Inflammatory macrophage treated with lipopolysaccharide for 1 hour (primary cell): ENCODE measurements at regions not wholly inside any gene's neighbourhood (a gene's known extent, or its start where the extent isn't known, plus 50 kb on each side); places are given as distances from the start of the nearest gene placed in this dataset.

Experiments
- DNase-seq, 2 donors: peaks; one replicate each; pipeline ENCODE4 v3.0.0-alpha.2; 2020 to 2022

DNA sequence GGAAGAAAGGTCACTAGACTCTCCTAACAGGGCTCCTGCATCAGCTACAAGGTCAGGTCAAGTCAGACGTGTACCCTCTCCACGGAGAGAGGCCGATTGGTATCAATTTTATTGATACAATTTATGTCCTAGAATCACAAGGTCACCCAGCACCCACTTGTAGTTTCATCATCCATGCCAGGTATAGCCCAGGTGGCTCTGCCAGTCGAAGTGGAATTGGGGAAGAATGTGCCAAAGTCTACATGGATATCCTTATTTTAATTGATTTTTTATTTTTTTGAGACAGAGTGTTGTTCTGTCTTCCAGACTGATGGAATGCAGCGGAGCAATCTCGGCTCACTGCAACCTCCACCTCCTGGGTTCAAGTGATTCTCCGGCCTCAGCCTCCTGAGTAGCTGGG lies 334.1 kb downstream of the SHANK2 start:
- no peak for DNase-seq

GRCh38 chr11:70921804-70922203 lies 330.6 kb downstream of the SHANK2 start:
- no peak for DNase-seq

GRCh38 chr11:70924108-70924507 lies 328.3 kb downstream of the SHANK2 start:
- DNase-seq = no peak

DNA sequence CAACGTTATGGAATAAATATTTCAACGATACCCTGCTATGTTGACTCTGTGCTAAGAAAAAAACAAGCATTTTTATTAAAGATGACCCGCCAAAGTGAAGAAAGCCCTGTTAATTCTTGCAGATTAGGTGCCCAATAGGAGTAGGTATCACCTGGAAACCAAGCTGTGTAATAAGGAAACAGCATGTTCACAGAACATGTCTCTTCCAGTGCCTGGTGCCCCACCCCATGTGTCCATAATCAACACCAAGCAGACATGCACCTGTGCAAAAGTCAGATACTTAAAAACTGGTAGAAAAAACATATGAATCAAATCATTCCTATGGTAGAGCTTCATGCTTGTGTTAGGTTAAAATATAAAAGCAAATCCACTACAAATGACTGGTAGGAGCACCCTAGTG lies 327.1 kb downstream of the SHANK2 start:
- no peak for DNase-seq

DNA sequence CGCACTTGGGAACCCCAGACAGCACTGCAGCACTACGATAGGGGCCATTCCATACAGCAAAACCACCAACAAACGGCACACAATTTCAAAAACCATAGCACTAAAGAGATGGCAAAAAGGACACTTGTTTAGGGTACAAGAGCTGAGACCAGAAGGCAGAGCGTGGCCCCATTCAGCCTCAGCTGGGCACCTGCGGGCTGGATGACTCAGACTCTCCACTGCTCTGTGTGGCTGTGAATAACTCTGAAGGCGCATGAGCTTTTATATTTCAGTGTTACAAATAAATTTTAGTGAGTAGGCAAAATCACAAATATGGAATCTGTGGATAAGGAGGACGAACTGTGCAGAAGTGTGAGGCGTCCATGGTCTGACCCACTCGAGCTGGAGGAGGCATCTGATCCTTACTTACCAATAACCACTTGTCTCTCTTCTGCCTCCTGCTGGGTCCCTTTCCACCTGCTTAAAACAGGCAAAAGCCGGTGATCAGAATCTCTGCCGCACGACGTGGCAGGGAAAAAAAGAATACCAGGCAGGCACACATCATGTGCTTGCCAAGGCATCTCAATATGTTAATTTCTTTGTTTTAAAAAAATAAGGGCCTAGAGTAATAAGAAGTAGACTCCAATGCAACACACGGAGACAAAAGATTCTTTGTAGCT lies 325.7 kb downstream of the SHANK2 start:
- DNase-seq = no peak

DNA sequence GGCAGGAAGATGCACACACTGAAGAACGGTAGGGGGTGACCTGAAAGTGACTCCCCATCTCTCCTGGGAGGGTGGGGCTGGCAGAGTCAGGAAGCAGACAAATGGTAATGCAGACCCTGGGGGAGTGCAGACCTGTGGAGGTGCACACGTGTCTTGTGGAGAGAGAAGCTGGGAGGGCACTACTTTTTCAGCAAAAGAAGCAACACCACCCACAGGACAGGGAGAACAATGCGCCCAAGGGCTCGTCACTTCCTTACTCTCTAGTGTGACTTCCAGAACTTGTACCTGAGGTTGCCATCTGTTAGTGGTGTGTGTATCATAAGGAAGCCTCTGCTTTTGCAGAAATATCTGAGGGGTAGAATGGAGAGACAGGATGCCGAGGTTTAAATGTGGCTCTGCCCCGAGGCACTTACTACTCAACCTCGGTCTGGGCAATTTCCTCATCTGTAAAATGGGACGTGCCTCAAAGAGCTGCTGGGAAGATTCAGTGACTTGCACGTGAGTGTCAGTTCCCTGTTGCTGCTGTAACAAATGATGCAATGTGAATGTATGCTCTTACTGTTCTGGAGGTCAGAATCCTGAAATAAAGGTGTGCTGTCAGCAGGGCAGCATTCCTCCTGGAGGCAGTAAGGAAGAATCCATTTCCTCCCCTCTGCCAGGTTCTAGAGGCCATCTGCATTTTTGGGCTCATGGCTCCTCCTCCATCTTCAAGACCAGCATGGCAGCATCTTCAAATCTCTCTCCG lies 323.4 kb downstream of the SHANK2 start:
- no peak for DNase-seq

- no peak for DNase-seq
Observed at GRCh38 chr11:70930215-70930614, 322.2 kb downstream of the SHANK2 start.

DNA sequence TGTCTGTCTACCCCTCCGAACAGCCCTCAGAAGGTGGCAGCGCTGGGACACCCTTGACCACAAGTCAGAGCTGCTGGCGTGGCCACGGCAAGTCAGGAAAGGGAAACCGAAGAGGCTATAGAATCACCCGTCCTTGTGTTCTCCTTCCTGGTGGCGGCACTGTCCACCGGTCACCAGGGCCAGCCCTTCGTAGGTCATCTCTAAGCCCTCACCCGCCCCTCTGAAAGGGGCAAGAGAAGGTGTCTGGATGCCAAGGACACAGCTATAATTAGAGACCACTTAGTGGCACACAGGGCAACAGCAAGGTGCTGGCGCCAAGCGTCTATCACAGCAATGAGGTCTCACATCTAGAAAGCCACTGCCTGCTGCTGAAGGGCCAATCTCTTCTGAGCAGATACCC lies 320.9 kb downstream of the SHANK2 start:
- DNase-seq = no peak

- no peak for DNase-seq
Observed at GRCh38 chr11:70933981-70934583, 318.3 kb downstream of the SHANK2 start.

DNA sequence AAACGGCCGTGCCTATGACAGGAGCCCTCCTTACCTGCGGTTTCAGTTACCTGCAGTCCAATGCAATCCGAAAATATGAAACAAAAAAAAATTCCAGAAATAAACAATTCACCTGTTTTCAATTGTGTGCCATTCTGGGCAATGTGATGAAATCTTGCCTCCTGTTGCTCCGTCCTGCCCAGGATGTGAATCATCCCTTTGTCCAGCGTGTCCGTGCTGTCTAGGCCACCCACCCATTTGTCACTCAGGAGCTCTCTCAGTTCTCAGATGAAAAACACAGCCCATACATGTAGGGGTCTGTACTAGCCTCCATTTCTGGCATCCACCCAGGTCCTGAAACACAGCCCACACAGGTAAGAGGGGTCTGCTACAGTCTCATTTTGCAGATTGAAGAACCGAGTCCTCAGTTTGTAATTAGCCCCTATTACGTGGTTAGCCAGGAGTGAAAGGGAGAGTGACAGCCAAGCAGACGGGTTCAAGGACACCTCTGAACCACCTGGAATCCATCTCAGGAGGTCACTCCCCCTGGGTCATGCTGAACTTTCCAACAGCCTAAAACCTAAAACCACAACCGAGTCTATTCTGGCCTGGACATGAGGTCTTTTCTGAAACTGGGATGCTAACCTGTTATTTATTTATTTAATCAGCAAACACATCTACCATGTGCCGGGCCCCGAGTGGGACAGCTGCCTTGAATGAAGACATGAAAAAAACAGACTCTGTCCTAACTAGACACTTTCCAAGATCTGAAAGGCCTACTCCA lies 317.2 kb downstream of the SHANK2 start:
- no peak for DNase-seq

- DNase-seq = peak in 1 of 2 donors; percentile 3
Observed at GRCh38 chr11:70942593-70942992, 309.8 kb downstream of the SHANK2 start.

DNA sequence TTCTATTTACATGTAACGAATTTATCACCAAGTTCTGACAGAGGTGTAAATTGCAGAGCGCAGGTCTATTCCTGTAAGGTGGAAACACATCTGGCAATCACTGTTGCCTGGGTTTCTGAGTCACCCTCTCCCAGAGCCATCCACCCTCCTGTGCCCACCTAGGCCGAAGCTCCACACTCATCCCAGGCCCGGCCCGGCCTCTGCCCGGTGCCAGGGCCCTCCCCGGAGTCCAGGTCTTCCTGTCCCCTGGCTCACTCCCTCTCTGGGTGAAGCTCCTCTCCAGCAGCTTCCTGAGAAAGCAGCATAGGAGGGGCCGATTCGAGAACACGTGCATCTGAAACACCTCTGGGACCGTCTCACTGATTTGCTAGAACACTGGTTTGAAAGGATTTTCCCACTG lies 308.2 kb downstream of the SHANK2 start:
- DNase-seq = no peak

- no peak for DNase-seq
Observed at GRCh38 chr11:70944636-70945035, 307.7 kb downstream of the SHANK2 start.

GRCh38 chr11:70948398-70948797 lies 304.0 kb downstream of the SHANK2 start:
- no peak for DNase-seq

- no peak for DNase-seq
Observed at GRCh38 chr11:70948855-70949531, 303.4 kb downstream of the SHANK2 start.

GRCh38 chr11:70951139-70951804 lies 301.1 kb downstream of the SHANK2 start:
- no peak for DNase-seq

DNA sequence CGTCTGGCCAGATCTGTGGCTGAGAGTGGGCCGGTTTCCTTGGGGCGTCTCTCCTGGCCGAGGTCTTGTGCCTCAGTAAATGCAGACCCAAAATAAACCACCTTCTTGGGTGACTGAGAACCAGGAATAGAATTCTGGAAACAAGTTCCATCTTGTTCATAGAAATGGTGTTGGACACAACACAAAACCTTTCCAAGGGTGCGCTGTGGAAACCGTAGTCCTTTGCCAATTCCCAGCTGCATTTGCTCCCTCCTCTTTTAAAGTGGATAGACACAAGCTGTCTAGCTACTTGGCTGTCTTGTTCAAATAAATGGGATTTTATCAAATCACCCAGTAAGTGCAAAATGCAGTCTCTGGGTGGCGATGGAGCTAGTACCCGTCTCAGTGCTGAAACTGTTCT lies 300.2 kb downstream of the SHANK2 start:
- DNase-seq = no peak

DNA sequence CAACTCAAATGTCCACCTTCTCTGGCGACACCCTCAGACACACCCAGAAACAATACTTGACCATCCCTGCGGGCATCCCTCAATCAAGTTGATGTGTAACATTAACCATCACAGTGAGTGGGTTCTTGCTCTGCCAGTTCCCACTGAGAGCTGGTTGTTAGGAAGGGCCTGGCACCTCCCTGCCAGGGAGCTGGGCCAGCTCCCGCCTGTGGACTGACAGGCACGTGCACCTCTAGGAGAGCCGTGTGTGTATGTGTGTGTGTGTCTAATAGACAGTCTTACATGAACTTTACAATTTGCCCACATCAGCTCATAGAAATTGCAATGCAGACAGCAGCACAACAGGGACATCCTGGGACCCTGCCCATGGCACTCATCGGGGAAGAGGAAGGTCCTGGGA lies 298.7 kb downstream of the SHANK2 start:
- DNase-seq = no peak

DNA sequence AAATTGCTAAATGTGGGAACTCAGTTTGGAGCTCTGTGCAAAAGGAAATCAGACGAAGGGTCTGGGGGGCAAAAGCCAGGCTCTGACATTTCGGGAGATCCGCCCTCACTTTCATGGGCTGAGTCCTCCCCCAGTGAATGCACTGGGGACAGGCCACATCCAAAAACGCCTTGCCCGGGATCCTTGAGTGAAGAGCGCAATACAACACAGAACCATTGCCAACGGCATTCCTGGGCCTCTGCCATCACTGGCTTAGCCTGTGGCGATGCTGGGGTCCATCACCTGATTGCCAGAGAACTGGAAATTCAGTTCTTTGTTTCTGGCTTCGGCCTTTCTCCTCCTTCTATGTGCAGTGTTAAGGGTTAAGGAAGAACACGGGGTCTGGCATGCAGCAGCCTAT lies 297.9 kb downstream of the SHANK2 start:
- no peak for DNase-seq
